ENCODE measurements at regions not wholly inside any gene's neighbourhood (a gene's known extent, or its start where the extent isn't known, plus 50 kb on each side); places are given as distances from the start of the nearest gene placed in this dataset.
"Not testable (repeated sequence)": the region's sequence is repeated elsewhere in the genome, so short reads cannot be mapped to it uniquely, and the experiment has no call there.

- no peak for DNase-seq (ENCODE audit: low read depth in 2 of 2)
These were observed 407.2 kb upstream of the CLINT1 start for GRCh38 chr5:158265931-158266700.

- DNase-seq (ENCODE audit: low read depth in 2 of 2) = no peak
These were observed 406.4 kb upstream of the CLINT1 start for GRCh38 chr5:158265346-158265745.

DNA sequence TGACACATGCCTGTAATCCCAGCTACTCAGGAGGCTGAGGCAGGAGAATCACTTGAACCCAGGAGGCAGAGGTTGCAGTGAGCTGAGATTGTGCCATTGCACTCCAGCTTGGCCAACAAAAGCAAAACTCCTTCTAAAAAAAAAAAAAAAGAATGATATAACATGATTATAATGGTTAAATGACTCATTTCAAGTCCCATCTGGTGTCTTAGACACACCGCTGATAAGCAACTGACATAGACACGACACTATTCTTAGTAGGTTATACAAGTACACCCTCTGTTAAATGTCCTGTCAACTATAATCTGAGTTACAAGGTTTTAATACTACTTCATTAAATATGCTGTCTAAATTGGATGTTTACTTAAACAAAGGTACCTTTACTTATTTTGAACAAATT lies 405.3 kb upstream of the CLINT1 start:
- DNase-seq (ENCODE audit: low read depth in 2 of 2) = no peak

DNA sequence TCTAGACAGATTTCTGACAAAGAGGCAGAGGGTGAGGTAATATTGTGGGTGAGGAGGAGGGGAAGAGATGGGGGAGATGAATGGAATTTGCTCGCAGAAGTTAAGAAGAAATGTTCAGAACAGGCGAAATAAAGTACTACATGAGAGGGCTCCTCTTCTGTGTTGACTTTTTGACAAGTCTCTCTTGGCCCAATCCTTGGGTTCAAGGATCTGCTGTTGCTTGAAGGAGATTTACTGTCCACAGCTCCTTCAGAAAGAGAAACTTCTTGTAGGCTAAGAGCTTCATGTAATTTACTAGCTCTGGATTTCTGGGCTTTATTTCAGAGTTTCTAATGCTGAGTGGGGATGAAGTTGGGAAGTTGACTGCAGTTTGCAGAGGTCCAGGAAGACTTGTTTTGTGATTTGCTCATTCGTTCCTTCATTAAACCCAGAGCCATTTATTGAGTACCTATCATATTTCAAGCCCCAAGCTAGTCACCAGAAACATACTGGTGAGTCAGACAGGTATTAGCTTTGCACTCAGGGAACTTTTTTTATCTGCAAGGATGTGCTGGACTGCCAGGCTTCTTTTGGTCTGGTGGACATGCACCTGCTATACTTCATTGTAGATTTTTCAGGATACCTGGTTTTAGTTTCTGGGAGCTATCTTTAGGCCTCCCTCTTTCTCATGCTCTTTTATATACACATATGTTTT lies 402.9 kb upstream of the CLINT1 start:
- no peak for DNase-seq (ENCODE audit: low read depth in 2 of 2)

DNA sequence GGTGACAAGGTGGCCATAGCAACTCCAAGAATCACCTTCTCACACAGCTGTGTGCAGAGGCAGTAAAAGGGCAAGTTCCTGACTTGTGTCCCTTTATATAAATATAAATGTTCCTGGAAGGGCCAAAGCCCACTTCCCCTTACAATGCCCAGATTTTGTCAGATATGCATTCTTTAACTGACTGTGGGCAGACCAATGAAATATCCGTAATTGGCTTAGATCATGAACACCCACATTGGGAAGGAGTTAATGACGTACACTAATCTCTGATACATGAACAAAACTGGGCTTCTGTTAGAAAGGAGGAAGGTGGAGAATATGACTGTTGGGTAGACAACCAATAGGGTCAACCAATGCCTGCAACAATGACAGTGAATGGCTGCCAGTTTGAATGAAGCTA lies 397.2 kb upstream of the CLINT1 start:
- DNase-seq (ENCODE audit: low read depth in 2 of 2) = no peak

- no peak for DNase-seq (ENCODE audit: low read depth in 2 of 2)
These were observed 396.7 kb upstream of the CLINT1 start for GRCh38 chr5:158255609-158256008.

- no peak for DNase-seq (ENCODE audit: low read depth in 2 of 2)
These were observed 387.7 kb upstream of the CLINT1 start for GRCh38 chr5:158246661-158247060.

DNA sequence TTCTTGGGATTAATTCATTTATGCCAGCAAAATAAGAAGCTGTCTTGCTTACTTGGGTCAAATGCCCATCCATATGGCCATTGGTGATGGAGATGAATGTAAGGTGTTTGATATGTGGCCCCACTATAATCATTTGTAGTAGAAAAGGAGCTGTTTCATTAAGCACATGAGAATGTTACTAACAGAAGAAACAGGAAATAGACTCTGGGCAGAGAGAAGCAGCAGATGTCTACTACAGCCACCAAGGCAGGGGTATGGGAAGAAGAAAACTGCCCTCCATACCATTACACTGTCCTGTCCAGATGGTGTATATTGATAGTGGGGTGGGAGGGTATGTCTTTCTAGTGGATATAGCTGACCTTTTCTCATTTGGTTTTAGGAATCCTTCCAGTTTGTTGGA lies 386.6 kb upstream of the CLINT1 start:
- no peak for DNase-seq (ENCODE audit: low read depth in 2 of 2)

DNA sequence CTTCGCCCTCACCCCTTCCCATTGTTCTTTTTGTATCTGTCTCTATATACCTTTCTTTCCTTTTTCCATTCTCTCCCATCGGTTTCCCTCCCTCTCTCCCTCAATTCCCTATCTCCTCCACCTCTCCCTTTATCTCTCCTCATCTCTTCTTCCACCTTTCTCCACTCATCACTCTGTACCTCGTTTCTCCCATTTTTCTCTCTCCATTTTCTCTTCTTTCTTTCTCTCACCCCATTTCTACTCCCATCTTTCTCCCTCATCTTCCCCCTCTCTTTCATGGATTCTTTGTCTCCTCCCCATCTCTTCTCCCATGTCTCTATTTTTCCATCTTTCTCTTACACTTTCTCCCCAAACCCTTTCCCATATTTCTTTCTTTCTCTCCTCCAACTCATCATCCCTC lies 385.9 kb upstream of the CLINT1 start:
- DNase-seq (ENCODE audit: low read depth in 2 of 2) = no peak

DNA sequence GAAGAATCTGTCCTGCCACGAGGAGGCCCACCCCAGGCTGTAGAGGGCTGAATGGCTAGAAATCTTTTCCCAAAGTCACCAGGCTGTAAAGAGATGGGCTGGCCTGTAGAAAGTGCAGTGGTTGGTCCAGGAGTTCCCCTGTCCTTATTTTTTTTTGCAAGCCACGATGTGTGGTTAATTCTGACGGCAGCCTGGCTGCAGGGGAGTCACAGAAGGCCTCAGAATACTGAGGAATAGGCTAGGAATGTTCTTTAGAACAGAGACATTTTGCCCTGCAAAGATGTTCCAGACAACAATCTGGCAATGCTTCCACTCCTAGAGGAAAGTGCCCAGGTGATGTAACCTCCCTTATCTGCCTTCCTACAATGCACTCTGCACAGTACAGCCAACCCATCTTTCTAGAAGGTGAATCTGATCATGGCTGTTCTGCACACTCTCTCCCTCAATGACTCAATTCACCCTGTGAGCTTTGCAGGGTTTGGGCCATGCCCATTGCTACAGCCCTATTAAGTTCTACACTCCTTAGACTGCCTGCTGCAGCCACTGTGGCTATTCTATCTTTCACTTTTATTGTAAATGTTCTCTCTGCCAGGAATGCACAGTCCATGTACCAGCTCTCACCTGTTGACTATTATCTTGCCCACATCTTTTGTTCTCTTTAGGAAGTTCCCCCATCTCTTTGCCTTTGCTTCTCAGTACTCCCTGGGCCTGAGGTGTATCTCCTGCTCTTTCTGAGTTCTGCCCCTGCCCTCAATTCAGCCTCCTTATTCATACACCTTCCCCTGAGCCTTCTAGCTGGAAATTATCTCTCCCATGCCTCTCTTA lies 377.8 kb upstream of the CLINT1 start:
- no peak for DNase-seq (ENCODE audit: low read depth in 2 of 2)

GRCh38 chr5:158235159-158235547 lies 376.2 kb upstream of the CLINT1 start:
- no peak for DNase-seq (ENCODE audit: low read depth in 2 of 2)

DNA sequence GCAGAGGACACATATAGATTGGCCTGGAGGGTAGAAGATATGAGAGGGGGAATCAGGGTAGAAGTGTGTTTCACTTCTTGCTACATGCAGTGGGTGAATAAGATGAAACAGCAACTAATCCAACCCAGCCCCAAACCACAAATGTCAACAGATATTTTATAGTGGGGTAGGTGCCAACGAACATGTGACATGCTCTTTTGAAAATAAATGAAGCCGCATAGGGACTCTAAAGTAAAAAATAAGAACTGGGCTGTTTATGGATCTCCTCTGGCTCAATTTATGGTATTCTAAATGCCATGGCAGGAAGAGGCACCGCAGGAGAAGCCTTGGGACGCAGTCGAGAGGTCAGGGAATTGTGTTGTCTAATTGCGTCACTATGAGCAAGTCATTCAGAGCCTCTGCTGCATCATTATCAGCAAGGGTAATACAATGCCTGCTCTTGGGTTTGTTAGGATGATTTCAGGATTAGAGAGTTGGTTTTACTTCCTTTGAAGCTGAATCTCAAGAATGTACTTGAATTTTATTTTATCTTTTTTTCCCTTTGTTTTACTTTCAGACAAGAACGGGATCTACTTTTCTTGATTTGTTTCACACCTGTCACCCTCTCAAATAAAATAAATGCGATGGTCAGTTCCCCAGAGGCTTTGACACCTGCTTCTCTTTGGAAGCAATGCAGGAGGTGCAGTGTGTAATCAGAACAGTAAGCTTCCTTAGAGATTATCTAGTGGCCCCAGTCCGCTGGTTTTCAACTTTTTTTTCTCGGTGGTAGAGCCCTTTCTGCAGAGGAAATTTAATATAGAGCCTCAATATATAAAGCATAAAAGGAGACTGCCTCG lies 375.6 kb upstream of the CLINT1 start:
- DNase-seq (ENCODE audit: low read depth in 2 of 2) = no peak

DNA sequence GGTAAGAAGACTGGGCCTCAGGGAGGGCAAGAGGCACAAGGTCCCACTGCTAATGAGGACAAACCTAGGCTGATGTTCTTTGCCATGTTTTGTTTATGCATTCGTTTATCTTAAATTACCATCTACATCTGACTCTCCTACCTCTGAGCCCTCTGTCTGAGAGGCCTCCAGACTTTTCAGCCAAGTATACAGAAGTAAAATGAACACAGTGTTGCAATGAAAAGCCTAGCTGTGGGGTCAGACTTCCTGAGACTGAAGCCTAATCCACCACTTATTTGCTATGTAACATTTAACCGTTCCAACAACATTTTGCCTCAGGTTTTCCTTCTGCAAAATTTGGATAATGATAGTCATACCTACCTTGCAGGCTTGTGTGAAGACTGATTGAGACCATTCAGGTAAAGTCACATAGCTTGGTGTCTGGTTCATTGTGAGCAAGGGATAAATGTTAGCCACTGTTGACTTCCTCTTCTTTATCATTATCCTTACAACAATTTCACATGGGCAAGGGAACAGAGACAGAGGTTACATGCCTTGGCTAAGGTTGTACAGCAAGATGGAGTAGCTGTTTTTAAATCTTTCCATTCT lies 374.9 kb upstream of the CLINT1 start:
- no peak for DNase-seq (ENCODE audit: low read depth in 2 of 2)

DNA sequence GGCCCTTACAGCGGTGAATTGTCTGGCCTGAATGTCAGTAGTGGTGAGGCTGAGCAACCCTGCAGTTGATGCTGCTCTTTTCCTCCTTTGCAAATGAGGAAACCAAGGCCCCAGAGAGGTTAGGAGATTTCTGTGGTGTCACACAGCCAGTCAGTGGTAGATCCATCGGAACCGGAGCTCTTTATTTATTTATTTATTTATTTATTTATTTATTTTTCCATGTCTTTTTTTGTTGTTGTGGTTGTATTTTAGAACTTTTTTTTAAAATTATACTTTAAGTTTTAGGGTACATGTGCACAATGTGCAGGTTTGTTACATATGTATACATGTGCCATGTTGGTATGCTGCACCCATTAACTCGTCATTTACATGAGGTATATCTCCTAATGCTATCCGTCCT lies 368.4 kb upstream of the CLINT1 start:
- not testable (repeated sequence) for DNase-seq (ENCODE audit: low read depth in 2 of 2)

GRCh38 chr5:158226496-158226895 lies 367.6 kb upstream of the CLINT1 start:
- DNase-seq (ENCODE audit: low read depth in 2 of 2) = no peak

DNA sequence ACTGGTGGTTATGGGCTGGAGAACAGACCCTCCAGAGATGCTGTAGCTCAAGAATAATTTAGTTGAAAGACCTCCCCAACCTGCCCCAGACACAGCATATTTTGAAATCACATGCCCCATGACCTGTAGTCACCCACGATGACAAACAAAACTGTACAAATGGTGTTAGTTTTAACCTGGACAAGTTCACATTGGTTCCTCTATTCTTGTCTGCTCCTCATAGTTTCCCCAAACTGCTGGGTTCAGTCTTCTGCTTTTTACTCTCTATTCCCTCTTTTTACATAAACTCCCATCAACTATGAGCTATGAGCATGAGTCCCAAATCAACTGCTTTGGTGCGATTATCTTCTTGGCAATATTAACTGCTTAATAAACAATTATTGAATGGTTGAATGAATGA lies 365.3 kb upstream of the CLINT1 start:
- no peak for DNase-seq (ENCODE audit: low read depth in 2 of 2)

GRCh38 chr5:158223054-158223600 lies 364.2 kb upstream of the CLINT1 start:
- no peak for DNase-seq (ENCODE audit: low read depth in 2 of 2)

DNA sequence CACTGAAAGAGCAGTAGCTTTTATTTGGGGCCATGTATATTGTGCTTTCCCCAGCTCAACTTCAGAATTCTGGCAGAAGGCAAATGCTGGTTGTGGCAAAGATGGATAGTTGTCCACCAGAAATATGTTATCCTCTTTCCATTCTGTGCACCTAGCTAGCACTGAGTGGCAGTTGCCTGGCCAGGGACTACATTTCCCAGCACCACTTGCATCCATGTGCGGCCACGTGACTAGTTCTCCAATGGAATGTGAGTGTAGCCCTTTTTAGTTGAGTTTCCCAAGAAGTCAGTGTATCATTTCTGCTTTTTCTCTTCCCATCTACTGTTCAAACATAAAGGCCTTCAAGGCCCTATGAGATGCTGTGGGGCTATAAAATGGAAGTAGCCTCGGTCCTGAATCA lies 354.0 kb upstream of the CLINT1 start:
- DNase-seq (ENCODE audit: low read depth in 2 of 2) = no peak

DNA sequence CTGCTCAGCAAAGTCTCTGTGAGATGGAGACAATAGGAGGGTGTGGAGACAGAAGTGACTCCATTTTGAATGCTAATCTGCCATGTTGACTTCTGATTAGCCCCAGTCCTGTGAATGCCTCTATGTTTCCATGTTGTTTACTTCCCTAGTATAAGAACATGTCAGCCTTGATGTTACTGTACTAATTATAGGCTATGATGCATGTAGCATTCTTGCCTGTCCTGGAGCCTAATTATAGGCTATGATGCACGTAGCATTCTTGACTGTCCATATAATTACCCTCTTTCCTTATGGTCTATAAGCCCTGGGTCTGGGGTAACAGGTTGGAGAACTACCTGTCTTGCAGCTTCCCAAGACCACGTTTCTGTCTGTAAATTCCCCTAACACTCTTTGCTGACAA lies 353.3 kb upstream of the CLINT1 start:
- no peak for DNase-seq (ENCODE audit: low read depth in 2 of 2)

GRCh38 chr5:158209219-158209908 lies 350.4 kb upstream of the CLINT1 start:
- no peak for DNase-seq (ENCODE audit: low read depth in 2 of 2)

All from stimulated activated CD8-positive, alpha-beta memory T cell treated with anti-CD3 and anti-CD28 coated beads, Interleukin-7, amount 100 ng/mL, for 1 hour (primary cell).